PC-9 (cell line): ENCODE measurements at regions not wholly inside any gene's neighbourhood (a gene's known extent, or its start where the extent isn't known, plus 50 kb on each side); places are given as distances from the start of the nearest gene placed in this dataset.

Experiments used
- BruUV-seq: library from RNA; stranded (reverse); fragments of 400-500 nt; replicated peaks from 2 replicates; lab custom pipeline; 2021; lab: Mats Ljungman, UMichigan
- CTCF ChIA-PET: fragments of 300-600 bp; sonication (Branson Sonifier 250); formaldehyde crosslinking; loops from one replicate; lab custom pipeline; 2022; ENCODE audit warnings: antibody characterized with exemption; lab: Charles Lee
- POLR2A ChIA-PET: fragments of 300-600 bp; sonication (Branson Sonifier 250); formaldehyde crosslinking; loops from one replicate; lab custom pipeline; 2022; ENCODE audit warnings: antibody characterized with exemption; ENCODE audit not compliant: unreplicated experiment; lab: Charles Lee
- DNase-seq, 2 experiments: peaks; one replicate each; pipeline versions ENCODE4 v3.0.0 to v3.0.0-alpha.2; 2015 to 2022; ENCODE audit warnings: mixed read lengths in 1 of 2
- H2AFZ ChIP-seq: fragments of 200-600 bp; sonication (generic); 2 replicates; pipeline ENCODE4 v1.8.1; 2017; ENCODE audit warnings: antibody characterized with exemption
- H3F3A ChIP-seq: fragments of 200-600 bp; sonication (generic); 2 replicates; pipeline ENCODE4 v1.8.1; 2017; ENCODE audit warnings: antibody characterized with exemption, mild to moderate bottlenecking, low read depth; ENCODE audit not compliant: insufficient read depth
- H3K27ac ChIP-seq: fragments of 200-600 bp; sonication (generic); 2 replicates; pipeline ENCODE4 v1.6.1; 2016; ENCODE audit warnings: mixed run types
- H3K27me3 ChIP-seq: fragments of 200-600 bp; sonication (generic); 2 replicates; pipeline ENCODE4 v1.6.1; 2016; ENCODE audit warnings: low read depth, mixed run types; ENCODE audit not compliant: insufficient read depth
- H3K36me3 ChIP-seq: fragments of 200-600 bp; sonication (generic); 2 replicates; pipeline ENCODE4 v1.6.1; 2016; ENCODE audit warnings: low read depth, mixed run types
- H3K4me1 ChIP-seq: fragments of 200-600 bp; sonication (generic); replicated peaks from 2 replicates; pipeline ENCODE4 v1.6.1; 2016; ENCODE audit warnings: mixed run types; ENCODE audit not compliant: insufficient read depth
- H3K4me2 ChIP-seq: fragments of 200-600 bp; sonication (generic); 2 replicates; pipeline ENCODE4 v1.6.1; 2017; ENCODE audit warnings: mixed run types
- H3K4me3 ChIP-seq: fragments of 200-600 bp; sonication (generic); 2 replicates; pipeline ENCODE4 v1.6.1; 2016; ENCODE audit warnings: mixed run types
- H3K79me2 ChIP-seq: fragments of 200-600 bp; sonication (generic); 2 replicates; pipeline ENCODE4 v1.6.1; 2017; ENCODE audit warnings: low read depth, mixed run types
- H3K9me2 ChIP-seq: fragments of 200-600 bp; sonication (generic); 2 replicates; pipeline ENCODE4 v1.8.1; 2017; ENCODE audit warnings: mild to moderate bottlenecking; ENCODE audit not compliant: insufficient read depth
- H3K9me3 ChIP-seq: fragments of 200-600 bp; sonication (generic); 2 replicates; pipeline ENCODE4 v1.8.1; 2016; ENCODE audit warnings: low read depth; ENCODE audit not compliant: insufficient read depth
- H4K20me1 ChIP-seq: fragments of 200-600 bp; sonication (generic); 2 replicates; pipeline ENCODE4 v1.8.1; 2017; ENCODE audit not compliant: insufficient read depth
- EZH2 ChIP-seq: fragments of 200-600 bp; sonication (generic); IDR thresholded peaks from 2 replicates; pipeline ENCODE4 v1.8.0; 2017; ENCODE audit warnings: antibody characterized with exemption, low read depth
- intact Hi-C: fragments of 100-400 bp; cut with micrococcal nuclease; formaldehyde crosslinking; loops from one replicate; pipeline ENCODE4 v1.10.0; 2022; ENCODE audit not compliant: unreplicated experiment
- TF ChIP-seq, protein P1 (sequence below): fragments of 200-600 bp; sonication (generic); conservative IDR thresholded peaks from 2 replicates; pipeline ENCODE4 v1.6.1; 2017; ENCODE audit warnings: mixed run types, antibody characterized with exemption, mild to moderate bottlenecking, moderate library complexity

DNA sequence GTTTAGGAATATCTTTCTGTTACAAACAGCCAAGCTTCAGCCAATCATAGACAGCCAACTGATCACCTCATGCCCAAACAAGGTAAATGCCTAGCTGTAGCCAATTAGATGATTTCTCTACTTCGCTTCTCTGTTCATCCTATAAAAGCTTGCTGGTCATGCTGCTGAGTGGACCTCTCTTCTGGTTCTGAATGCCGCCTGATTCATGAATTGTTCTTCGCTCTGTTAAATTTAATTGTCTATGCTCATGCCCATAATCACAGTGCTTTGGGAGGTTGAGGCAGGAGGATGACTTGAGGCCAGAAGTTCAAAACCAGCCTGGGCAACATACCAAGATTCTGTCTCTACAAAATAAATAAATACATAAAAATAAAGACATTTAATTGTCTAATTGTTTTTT is 698.1 kb upstream of the NRP1 start:
- Histone ChIP-seq H3F3A (no peaks in the 10 kb centered on the region), H3K9me2 (no peaks in the 10 kb centered on the region), H3K36me3 (no peaks in the 10 kb centered on the region), H3K9me3 (no peaks in the 10 kb centered on the region), H3K4me3 (no peak overlapping the region), H3K4me2 (no peak overlapping the region), H3K27me3 (no peaks in the 10 kb centered on the region), H3K27ac (no peak overlapping the region), H3K79me2 (no peaks in the 10 kb centered on the region), H3K4me1 (no peaks in the 10 kb centered on the region), H2AFZ (no peak overlapping the region), H4K20me1 (no peaks in the 10 kb centered on the region)
- DNase-seq = no peak
- BruUV-seq = no TSS peak
- intact Hi-C loops = no loop called here
- CTCF ChIA-PET = no interaction called here
- POLR2A ChIA-PET = no interaction called here
- TF ChIP-seq, protein P1, sequence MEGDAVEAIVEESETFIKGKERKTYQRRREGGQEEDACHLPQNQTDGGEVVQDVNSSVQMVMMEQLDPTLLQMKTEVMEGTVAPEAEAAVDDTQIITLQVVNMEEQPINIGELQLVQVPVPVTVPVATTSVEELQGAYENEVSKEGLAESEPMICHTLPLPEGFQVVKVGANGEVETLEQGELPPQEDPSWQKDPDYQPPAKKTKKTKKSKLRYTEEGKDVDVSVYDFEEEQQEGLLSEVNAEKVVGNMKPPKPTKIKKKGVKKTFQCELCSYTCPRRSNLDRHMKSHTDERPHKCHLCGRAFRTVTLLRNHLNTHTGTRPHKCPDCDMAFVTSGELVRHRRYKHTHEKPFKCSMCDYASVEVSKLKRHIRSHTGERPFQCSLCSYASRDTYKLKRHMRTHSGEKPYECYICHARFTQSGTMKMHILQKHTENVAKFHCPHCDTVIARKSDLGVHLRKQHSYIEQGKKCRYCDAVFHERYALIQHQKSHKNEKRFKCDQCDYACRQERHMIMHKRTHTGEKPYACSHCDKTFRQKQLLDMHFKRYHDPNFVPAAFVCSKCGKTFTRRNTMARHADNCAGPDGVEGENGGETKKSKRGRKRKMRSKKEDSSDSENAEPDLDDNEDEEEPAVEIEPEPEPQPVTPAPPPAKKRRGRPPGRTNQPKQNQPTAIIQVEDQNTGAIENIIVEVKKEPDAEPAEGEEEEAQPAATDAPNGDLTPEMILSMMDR = no peak
- TF ChIP-seq EZH2 = no peak

DNA sequence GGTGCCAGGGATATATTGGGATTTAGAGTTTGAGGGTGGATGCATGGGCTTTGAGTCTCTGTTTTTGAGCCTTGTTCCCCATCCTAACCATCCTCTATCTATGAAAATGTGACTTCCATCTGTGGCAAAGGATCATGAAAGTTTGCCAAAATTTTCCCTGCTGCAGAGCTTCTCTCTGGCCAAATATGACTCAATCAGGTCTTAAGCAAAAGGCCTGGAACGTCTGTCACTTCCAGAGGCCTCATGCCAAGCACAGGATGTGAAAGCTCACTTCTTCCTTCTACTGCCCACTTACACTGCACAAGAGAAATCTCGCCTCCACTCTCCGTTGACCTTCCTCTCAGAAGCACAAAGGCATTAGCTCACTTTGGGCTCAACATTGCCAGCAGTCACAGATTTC is 696.9 kb upstream of the NRP1 start:
- no TSS peak for BruUV-seq
- Histone ChIP-seq H3K4me3 (no peak overlapping the region), H3K79me2 (no peaks in the 10 kb centered on the region), H3K36me3 (no peaks in the 10 kb centered on the region), H3K4me1 (no peaks in the 10 kb centered on the region), H3K9me3 (no peaks in the 10 kb centered on the region), H3K9me2 (no peaks in the 10 kb centered on the region), H3K27ac (no peak overlapping the region), H3K4me2 (no peak overlapping the region), H3K27me3 (no peaks in the 10 kb centered on the region), H4K20me1 (no peaks in the 10 kb centered on the region), H3F3A (no peaks in the 10 kb centered on the region), H2AFZ (no peak overlapping the region)
- DNase-seq = no peak
- CTCF ChIA-PET = no interaction called here
- intact Hi-C loops = no loop called here
- TF ChIP-seq EZH2 = no peak
- TF ChIP-seq, protein P1 = no peak
- POLR2A ChIA-PET = no interaction called here

DNA sequence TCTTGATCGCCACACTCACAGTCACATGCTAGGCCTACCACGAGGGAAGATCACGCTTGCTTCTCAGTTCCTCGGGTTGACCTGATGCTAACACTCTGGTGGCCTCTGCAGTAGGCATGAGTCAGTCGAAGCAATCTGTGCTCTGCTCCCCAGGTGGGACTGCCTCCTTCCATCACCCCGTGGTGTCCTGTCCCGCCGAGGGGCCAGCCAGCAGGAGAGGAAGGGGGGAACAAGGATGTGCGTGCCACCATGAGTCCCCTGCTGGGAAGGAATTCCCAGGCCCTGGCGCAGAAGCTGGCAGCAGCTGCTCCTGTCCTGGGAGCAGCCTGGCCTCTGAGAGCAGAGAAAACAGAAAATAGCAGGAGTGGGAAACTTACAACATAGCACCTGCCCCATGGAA is 695.0 kb upstream of the NRP1 start:
- no TSS peak for BruUV-seq
- intact Hi-C loops = no loop called here
- Histone ChIP-seq H3K9me2 (no peaks in the 10 kb centered on the region), H4K20me1 (no peaks in the 10 kb centered on the region), H3K36me3 (no peaks in the 10 kb centered on the region), H3K27ac (no peak overlapping the region), H3K79me2 (no peaks in the 10 kb centered on the region), H3F3A (no peaks in the 10 kb centered on the region), H3K4me2 (no peak overlapping the region), H3K4me1 (no peaks in the 10 kb centered on the region), H3K9me3 (no peaks in the 10 kb centered on the region), H3K27me3 (no peaks in the 10 kb centered on the region), H3K4me3 (no peak overlapping the region), H2AFZ (no peak overlapping the region)
- DNase-seq = no peak
- no peak for TF ChIP-seq EZH2
- TF ChIP-seq, protein P1 = no peak
- POLR2A ChIA-PET = no interaction called here
- CTCF ChIA-PET = no interaction called here
